ENCODE measurements at regions not wholly inside any gene's neighbourhood (a gene's known extent, or its start where the extent isn't known, plus 50 kb on each side); places are given as distances from the start of the nearest gene placed in this dataset.
A peak's percentile ranks its signal among the peaks of the same experiment; 100 is the strongest.

DNA sequence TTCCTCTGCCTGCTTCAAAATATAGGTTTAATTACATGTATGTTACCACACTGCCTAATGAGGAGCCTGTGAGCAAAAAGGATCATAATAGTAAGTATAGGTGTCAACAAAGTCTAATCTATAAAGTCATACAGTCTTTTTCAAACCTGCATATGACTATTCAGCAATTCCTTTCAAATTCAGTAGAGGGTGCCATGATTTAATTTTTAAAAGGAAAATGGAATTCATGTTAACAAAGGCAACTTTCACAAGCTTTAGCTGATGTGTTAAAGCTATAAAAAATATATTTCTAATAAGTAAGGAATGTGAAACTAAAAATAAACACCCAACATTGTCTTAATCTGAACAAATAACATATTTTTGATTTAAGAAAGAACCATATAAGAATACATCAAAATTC, 52.1 kb downstream of the MPP7 start:
- TF ChIP-seq POLR2A (IDR thresholded peaks at IDR 0.05; ENCODE audit: low read length) = no peak
- TF ChIP-seq GATA1 (IDR thresholded peaks at IDR 0.05; ENCODE audit: low read depth, low read length) = no peak
- peak in 1 of 2 experiments; percentile 7 for DNase-seq

DNA sequence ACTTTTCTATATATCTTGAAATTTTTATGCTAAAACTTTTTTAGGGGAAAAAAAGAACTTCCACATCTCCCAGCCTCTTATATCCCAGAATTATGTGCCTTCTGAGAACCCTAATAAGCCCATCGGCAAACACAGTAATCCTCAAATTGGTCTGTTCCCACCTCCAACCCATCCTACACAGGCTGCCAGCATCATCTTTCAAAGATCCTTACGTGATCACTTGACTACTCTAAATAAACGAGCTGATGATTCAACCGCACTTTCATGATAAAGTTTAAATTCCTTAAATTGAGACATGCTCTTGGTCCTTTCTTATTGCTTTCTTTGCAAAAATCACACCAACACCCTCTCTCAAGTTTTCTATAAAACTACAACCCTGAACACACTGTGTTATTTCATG, 52.5 kb downstream of the MPP7 start:
- no peak for DNase-seq
- no peak for TF ChIP-seq POLR2A (IDR thresholded peaks at IDR 0.05; ENCODE audit: low read length)
- TF ChIP-seq GATA1 (IDR thresholded peaks at IDR 0.05; ENCODE audit: low read depth, low read length) = no peak

DNA sequence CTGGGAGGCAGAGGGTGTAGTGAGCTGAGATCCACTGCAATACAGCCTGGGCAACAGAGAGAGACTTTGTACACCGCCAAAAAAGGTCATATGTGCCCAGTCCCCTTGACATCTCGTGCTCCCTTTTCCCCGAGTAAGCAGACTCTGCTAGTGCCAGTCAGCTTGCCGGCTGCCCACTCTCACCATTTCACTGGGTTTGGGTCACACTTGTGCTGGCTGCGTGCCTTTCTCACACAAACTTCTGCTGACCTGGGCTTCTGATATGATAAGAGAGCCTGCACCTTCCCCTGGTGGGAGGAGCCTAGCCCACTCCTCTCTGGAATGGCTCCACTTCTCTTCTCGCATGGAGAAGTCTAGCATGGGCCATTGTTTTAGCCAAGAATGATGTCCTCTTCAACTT, 53.4 kb downstream of the MPP7 start:
- TF ChIP-seq GATA1 (IDR thresholded peaks at IDR 0.05; ENCODE audit: low read depth, low read length) (no peak), POLR2A (IDR thresholded peaks at IDR 0.05; ENCODE audit: low read length) (no peak)
- no peak for DNase-seq

DNA sequence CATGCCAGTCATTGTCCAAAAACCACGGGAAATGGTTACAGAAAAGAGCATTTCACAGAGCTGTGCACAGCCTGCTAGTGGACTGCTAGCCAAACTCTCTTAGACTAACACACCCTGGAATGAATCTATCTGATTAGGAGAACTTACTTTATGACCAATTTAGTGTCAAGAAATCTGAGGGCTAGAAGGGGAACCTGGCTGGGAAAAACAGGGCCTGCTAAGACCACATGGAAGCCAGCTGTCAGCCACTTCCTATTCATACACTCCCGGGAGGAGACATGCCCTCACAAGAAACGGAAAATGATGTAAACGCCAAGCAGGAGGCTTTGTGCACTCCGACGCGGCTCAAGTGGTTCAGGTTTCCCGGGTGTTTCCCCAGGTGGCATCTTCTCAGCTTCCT, 54.8 kb downstream of the MPP7 start:
- no peak for DNase-seq
- TF ChIP-seq POLR2A (IDR thresholded peaks at IDR 0.05; ENCODE audit: low read length) (no peak), GATA1 (IDR thresholded peaks at IDR 0.05; ENCODE audit: low read depth, low read length) (no peak)

DNA sequence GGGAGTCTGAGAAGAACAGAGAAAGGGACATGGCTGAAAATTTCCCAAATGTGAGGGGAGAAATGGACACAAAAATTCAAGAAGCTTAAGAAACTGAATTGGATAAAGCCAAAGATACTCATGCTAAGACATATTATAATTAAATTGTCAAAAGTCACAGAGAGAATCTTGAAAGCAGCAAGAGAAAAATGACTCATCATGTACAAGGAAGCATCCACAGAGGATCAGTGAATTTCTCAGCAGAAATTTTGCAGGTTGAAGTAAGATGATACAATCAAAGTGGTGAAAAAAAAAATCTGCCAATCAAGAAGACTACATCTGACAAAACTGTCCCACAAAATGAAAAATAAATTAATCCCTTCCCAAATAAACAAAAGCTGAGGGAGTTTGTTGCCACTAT, 56.8 kb downstream of the MPP7 start:
- no peak for TF ChIP-seq GATA1 (IDR thresholded peaks at IDR 0.05; ENCODE audit: low read depth, low read length)
- no peak for TF ChIP-seq POLR2A (IDR thresholded peaks at IDR 0.05; ENCODE audit: low read length)
- DNase-seq = no peak

DNA sequence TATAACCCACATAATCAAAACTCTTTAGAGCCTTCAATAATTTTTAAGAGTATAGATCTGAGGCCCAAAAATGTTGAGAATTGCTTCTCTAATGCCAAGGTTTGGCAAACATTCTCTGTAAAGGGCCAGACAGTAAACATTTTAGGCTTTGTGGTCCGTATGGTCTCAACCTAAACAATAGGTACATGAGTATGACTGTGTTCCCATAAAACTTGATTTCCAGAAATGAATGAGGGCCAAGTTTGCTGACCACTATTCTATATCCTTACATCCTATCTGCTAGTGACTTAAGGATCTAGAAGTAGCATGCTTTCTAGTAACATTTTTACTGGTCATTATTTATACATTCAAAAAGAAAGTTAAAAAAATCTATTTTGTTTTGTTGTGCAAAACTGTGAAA, 58.9 kb downstream of the MPP7 start:
- TF ChIP-seq GATA1 (IDR thresholded peaks at IDR 0.05; ENCODE audit: low read depth, low read length) (no peak), POLR2A (IDR thresholded peaks at IDR 0.05; ENCODE audit: low read length) (no peak)
- DNase-seq = no peak

DNA sequence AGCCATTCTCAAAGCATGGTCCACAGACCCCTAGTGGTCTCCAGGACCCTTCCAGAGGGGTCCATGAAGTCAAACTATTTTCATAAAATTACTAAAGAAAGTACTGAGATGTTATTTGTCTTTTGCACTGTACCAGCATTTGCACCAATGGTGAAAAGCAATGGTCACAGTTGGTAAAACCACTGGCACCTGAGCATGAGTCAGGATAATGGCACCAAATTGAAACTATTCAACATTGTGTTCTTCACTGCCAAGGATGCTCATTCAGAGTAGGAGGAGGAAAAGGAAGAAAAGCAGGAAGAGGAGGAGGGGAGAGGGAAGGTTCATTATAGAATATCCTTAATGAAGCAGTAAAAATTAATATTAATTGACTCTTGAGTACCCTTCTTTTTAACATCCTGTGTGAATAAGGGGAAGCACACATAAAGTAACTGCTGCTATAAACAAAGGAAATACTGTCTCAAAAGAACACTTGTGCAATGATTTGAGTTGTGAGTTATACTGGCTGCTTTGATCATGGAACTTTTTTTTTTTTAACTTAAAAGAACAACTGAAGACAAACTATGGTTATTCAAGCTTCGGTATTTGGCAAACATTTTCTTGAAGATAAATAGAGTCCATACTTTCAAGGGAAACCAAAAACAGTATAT, 60.2 kb downstream of the MPP7 start:
- DNase-seq = no peak

DNA sequence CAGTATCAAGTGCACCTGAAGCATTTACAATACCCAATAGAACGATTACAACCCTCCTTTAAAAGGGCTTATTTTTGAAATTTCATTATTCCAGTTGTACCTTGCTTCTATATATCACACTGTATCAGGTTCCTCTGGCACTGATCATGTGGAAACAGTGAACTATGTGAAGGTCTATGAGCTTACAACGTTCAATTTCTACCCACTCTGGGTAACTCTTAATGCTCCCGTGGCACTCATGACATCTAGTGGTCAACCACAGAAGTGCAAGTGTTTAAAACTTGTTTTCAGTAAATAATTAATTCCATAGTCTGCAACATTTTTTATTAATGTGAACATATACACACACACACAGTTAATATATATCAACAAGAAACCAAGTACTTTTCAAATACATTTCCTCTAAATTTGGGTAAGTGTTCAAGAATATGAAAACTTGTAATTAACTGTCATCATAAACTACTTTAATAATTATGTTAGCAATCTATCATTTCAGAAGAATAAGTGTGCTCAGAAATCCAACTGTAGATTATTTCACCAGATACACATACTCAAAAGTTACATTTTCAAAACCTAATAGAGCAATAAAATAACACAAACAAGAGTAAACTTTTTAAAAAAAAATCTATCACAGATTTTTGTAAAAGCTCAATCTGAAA, 61.0 kb downstream of the MPP7 start:
- peak; percentile 36 to 64 for DNase-seq
- TF ChIP-seq POLR2A (IDR thresholded peaks at IDR 0.05; ENCODE audit: low read length) = no peak
- TF ChIP-seq GATA1 (IDR thresholded peaks at IDR 0.05; ENCODE audit: low read depth, low read length) = no peak

More for the DNA sequence above, 60.2 kb downstream of the MPP7 start:
- no peak for TF ChIP-seq GATA1 (IDR thresholded peaks at IDR 0.05; ENCODE audit: low read depth, low read length)
- TF ChIP-seq POLR2A (IDR thresholded peaks at IDR 0.05; ENCODE audit: low read length) = no peak

DNA sequence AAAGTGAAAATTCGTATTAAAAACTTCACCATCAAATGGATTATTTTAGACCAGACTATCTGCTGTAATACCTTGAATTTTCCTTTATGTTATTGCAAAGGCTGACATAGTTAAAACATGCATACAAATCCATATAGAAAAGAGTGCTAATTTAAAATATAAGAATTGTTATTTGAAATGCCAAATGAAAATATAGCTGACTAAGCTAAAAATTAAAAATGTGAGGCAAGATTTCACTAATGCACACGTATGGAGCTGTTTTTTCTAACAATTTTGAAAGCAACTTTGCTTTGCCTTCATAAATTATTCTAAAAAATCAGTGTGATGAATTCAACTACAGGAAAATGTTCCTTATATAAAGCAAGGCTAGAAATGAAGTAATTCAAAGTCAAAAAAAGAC, 62.5 kb downstream of the MPP7 start:
- TF ChIP-seq GATA1 (IDR thresholded peaks at IDR 0.05; ENCODE audit: low read depth, low read length) = no peak
- no peak for TF ChIP-seq POLR2A (IDR thresholded peaks at IDR 0.05; ENCODE audit: low read length)
- DNase-seq = no peak

DNA sequence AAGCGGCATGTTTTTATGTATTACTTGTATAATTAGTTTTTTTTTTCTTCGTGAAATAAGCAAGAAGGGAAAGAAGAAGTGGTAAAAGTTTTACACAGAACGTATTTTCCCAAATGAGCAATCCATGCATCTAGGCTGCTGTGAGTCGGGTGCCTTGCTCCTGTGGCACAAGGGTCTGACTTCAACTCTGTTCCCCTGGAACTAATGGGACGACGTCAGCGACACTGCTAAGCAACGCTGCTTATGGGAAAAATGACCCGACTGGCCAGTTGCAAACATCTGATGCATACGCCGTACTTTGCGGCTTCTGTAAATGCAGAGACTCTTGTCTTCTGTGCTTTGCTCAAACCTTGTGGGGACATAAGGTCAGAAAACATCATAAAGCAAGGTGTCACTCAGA, 66.3 kb downstream of the MPP7 start:
- no peak for DNase-seq
- no peak for TF ChIP-seq GATA1 (IDR thresholded peaks at IDR 0.05; ENCODE audit: low read depth, low read length)
- TF ChIP-seq POLR2A (IDR thresholded peaks at IDR 0.05; ENCODE audit: low read length) = no peak

DNA sequence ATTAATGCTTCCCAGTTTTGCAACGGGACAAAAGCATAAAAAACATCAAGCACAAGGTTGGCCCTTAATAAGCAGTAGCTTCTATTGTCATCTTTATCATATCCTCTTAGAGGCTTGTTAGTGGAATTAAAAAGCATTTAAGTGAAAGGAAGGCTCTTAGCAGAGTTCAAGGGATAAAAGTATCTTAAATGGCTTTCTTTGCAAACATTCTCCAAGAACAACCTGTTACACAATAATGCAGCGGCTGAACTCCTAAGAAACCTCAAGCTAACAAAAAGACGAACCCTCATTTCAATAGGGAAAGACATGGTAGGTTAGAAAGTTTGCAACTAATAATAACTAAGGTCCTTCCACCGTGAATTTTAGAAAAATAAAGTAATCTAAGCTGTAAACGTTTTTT, 82.1 kb downstream of the MPP7 start:
- no peak for DNase-seq
- TF ChIP-seq POLR2A (IDR thresholded peaks at IDR 0.05; ENCODE audit: low read length) (no peak), GATA1 (IDR thresholded peaks at IDR 0.05; ENCODE audit: low read depth, low read length) (no peak)

DNA sequence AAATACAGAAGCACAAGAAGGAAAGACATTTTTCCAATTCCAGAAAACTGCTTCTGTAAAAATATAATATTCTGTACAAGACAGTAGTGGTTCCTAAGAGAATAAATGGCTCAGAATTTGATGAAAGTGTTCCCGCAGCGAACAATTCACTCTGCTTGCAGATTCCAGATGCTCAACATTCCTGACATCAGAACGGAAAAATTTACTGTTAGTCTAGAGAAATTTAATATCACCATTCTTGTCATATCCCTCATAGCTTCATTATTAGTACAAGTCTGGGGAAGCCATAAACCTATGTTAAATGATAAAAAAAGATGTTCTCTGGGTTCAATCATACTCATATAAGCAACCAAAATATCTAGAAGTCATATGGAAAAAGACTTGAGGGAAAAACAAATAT, 83.6 kb downstream of the MPP7 start:
- no peak for DNase-seq
- TF ChIP-seq GATA1 (IDR thresholded peaks at IDR 0.05; ENCODE audit: low read depth, low read length) (no peak), POLR2A (IDR thresholded peaks at IDR 0.05; ENCODE audit: low read length) (no peak)

DNA sequence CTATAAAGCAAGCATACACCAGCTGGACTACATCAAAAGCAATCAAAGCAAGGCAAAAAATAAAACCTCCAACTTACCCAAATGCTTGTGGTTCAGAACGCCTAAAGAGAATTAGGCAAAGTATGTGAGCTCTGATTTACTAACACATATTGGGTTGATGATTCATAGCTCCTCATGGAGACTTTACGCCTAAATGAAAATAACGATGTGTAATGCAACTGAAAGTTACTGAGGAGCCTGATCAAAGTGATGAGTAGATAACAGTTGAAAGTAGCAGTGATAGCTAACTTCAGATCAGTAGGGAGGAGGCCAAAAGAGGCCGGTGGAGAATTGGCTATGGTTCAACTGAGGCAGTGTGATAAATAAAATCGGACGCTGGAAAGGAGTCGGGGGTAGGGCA, 85.0 kb downstream of the MPP7 start:
- TF ChIP-seq GATA1 (IDR thresholded peaks at IDR 0.05; ENCODE audit: low read depth, low read length) = no peak
- no peak for TF ChIP-seq POLR2A (IDR thresholded peaks at IDR 0.05; ENCODE audit: low read length)
- DNase-seq = no peak

DNA sequence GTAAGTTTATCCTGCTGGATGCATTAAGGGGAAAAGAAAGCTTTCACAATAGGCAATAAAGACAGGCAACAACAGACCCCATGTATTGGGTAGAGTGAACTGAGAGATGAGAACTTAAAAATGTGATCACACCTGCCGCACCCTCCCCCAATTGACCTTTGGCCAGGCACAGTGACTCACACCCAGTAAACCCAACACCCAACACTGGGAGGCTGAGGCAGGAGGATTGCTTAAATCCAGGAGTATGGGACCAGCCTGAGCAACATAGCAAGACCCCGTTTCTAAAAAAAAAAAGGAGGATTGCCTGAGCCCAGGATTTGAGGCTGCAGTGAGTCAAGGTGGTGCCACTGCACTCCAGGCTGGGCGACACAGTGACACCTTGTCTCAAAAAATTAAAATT, 86.9 kb downstream of the MPP7 start:
- no peak for DNase-seq
- TF ChIP-seq GATA1 (IDR thresholded peaks at IDR 0.05; ENCODE audit: low read depth, low read length) = no peak
- no peak for TF ChIP-seq POLR2A (IDR thresholded peaks at IDR 0.05; ENCODE audit: low read length)

DNA sequence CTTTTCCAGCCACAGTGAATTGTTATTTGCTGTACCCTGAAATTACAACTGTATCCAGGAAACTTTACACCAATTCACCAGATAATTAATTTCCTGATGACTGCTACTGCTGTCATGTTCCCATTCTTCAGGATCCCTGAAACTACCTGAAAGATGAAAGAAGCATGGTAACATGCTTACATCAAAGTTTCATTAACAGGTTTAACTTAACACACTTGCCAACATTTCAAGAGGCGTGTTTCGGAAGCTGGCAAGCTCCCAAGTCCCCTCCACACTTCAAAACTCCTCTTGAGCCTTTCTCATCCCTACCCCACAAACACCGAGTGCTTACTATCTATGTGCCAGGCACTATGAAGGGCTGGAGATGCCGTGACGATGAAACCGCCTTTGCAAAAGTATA, 88.6 kb downstream of the MPP7 start:
- DNase-seq = no peak
- no peak for TF ChIP-seq POLR2A (IDR thresholded peaks at IDR 0.05; ENCODE audit: low read length)
- TF ChIP-seq GATA1 (IDR thresholded peaks at IDR 0.05; ENCODE audit: low read depth, low read length) = no peak
